HepG2 (cell line): ENCODE measurements at regions not wholly inside any gene's neighbourhood (a gene's known extent, or its start where the extent isn't known, plus 50 kb on each side); places are given as distances from the start of the nearest gene placed in this dataset.

Experiments used
- CTCF ChIP-seq: sonication (generic); formaldehyde crosslinking; IDR thresholded peaks from 2 replicates; pipeline ENCODE4 v1.5.0; 2020; ENCODE audit warnings: mild to moderate bottlenecking, missing genetic modification reagents, moderate library complexity
- ZNF142 ChIP-seq: sonication (generic); formaldehyde crosslinking; IDR thresholded peaks from 2 replicates; pipeline ENCODE4 v1.4.0; 2020; ENCODE audit warnings: missing genetic modification reagents

- no peak for TF ChIP-seq ZNF142
- no peak for TF ChIP-seq CTCF (CRISPR knock-in tag)
Measured at GRCh38 chr3:103787164-103787871, 1352.5 kb downstream of the ZPLD1 start.
